RWPE2 (cell line): ENCODE measurements at regions not wholly inside any gene's neighbourhood (a gene's known extent, or its start where the extent isn't known, plus 50 kb on each side); places are given as distances from the start of the nearest gene placed in this dataset.
"Not testable (repeated sequence)": the region's sequence is repeated elsewhere in the genome, so short reads cannot be mapped to it uniquely, and the experiment has no call there.

Experiments used
- ATAC-seq: fragments of 200-7000 bp; cut with Tn5 transposase; 3 replicates; pipeline ENCODE4 v1.9.1; 2021; ENCODE audit warnings: low read depth
- DNase-seq: peaks from one replicate; pipeline ENCODE4 v3.0.0-alpha.2; 2020; ENCODE audit warnings: low spot score
- H3K27ac ChIP-seq: fragments of 450-650 bp; 2 replicates; pipeline ENCODE4 v1.5.1; 2017; ENCODE audit warnings: mild to moderate bottlenecking; ENCODE audit not compliant: poor library complexity, severe bottlenecking
- H3K27me3 ChIP-seq: fragments of 250-450 bp; sonication (Bioruptor Pico); 2 replicates; pipeline ENCODE4 v1.5.1; 2021; ENCODE audit warnings: mild to moderate bottlenecking, moderate library complexity; ENCODE audit not compliant: insufficient read depth, poor library complexity, severe bottlenecking
- H3K36me3 ChIP-seq: fragments of 250-450 bp; sonication (Bioruptor Pico); 2 replicates; pipeline ENCODE4 v1.5.1; 2020; ENCODE audit warnings: low read depth, mild to moderate bottlenecking, moderate library complexity
- H3K4me1 ChIP-seq: fragments of 250-450 bp; sonication (Bioruptor Pico); 2 replicates; pipeline ENCODE4 v1.5.1; 2021; ENCODE audit warnings: mild to moderate bottlenecking, moderate library complexity; ENCODE audit not compliant: insufficient read depth, poor library complexity, severe bottlenecking
- H3K4me3 ChIP-seq: fragments of 250-450 bp; sonication (Bioruptor Pico); 2 replicates; pipeline ENCODE4 v1.5.1; 2021; ENCODE audit warnings: mild to moderate bottlenecking, moderate library complexity; ENCODE audit not compliant: severe bottlenecking
- H3K9me3 ChIP-seq: fragments of 250-450 bp; sonication (Bioruptor Pico); 2 replicates; pipeline ENCODE4 v1.5.1; 2021; ENCODE audit warnings: mild to moderate bottlenecking, moderate library complexity; ENCODE audit not compliant: severe bottlenecking
- TF ChIP-seq, protein P1 (sequence below): fragments of 450-650 bp; IDR thresholded peaks from one replicate; pipeline ENCODE4 v1.5.1; 2017; ENCODE audit warnings: mild to moderate bottlenecking, moderate library complexity; ENCODE audit not compliant: poor library complexity, severe bottlenecking

DNA sequence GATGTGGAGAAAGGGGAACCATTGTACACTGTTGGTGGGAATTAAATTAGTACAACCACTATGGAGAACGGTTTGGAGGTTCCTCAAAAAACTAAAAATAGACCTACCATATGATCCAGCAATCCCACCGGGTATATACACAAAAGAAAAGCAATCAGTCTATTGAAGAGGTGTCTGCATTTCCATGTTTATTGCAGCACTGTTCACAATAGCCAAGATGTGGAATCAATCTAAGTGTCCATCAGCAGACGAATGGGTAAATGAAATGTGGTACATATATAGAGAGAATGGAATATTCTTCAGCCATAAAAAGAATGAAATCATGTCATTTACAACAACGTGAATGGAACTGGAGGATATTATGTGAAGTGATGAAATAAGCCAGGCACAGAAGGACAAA lies 208.1 kb downstream of the TRIML1 start:
- H3K9me3 ChIP-seq: no peaks in the 10 kb centered on the region
- DNase-seq (no peak), ATAC-seq (no peak)
- no peaks in the 10 kb centered on the region for H3K27me3 ChIP-seq
- H3K4me3 ChIP-seq: no peak overlapping the region
- TF ChIP-seq, protein P1, sequence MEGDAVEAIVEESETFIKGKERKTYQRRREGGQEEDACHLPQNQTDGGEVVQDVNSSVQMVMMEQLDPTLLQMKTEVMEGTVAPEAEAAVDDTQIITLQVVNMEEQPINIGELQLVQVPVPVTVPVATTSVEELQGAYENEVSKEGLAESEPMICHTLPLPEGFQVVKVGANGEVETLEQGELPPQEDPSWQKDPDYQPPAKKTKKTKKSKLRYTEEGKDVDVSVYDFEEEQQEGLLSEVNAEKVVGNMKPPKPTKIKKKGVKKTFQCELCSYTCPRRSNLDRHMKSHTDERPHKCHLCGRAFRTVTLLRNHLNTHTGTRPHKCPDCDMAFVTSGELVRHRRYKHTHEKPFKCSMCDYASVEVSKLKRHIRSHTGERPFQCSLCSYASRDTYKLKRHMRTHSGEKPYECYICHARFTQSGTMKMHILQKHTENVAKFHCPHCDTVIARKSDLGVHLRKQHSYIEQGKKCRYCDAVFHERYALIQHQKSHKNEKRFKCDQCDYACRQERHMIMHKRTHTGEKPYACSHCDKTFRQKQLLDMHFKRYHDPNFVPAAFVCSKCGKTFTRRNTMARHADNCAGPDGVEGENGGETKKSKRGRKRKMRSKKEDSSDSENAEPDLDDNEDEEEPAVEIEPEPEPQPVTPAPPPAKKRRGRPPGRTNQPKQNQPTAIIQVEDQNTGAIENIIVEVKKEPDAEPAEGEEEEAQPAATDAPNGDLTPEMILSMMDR: no peak
- no peaks in the 10 kb centered on the region for H3K4me1 ChIP-seq
- no peaks in the 10 kb centered on the region for H3K36me3 ChIP-seq
- H3K27ac ChIP-seq: no peak overlapping the region

DNA sequence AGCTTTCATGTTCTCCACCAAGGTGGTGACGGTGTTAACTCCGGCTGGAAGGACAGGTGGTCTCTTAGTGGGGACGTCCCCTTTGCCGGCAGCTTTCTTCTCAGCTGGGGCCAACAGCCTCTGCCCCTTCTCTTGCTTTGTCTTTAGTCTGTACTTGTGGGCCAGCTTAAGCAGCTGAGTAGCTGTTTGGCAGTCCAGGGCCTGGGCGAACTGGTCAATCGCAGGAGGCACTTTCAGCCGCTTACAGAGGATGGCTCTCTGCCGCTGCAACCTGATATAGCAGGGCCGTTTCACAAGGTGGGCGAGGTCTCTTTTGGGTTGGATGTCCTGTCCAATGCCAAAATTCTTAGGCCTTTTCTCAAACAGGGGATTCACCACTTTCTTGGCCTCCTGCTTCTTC lies 210.3 kb downstream of the TRIML1 start:
- not testable (repeated sequence) for H3K27me3 ChIP-seq, ATAC-seq, H3K4me1 ChIP-seq, H3K36me3 ChIP-seq, H3K9me3 ChIP-seq, H3K27ac ChIP-seq, H3K4me3 ChIP-seq, DNase-seq

DNA sequence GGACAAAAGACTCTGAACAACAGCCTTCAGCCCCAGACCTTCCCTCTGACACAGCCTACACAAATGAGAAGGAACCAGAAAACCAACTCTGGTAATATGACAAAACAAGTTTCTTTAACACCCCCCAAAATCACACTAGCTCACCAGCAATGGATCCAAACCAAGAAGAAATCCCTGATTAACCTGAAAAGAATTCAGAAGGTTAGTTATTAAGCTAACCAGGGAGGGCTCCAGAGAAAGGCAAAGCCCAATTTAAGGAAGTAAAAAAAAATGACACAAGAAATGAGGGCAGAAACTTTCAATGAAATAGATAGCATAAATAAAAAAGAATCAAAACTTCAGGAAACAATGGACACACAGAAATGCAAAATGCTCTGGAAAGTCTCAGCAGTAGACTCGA lies 224.0 kb downstream of the TRIML1 start:
- ATAC-seq: no peak
- no peak overlapping the region for H3K27ac ChIP-seq
- TF ChIP-seq, protein P1: no peak
- H3K36me3 ChIP-seq: no peaks in the 10 kb centered on the region
- no peaks in the 10 kb centered on the region for H3K4me1 ChIP-seq
- no peaks in the 10 kb centered on the region for H3K9me3 ChIP-seq
- no peak for DNase-seq
- H3K27me3 ChIP-seq: no peaks in the 10 kb centered on the region
- no peak overlapping the region for H3K4me3 ChIP-seq

DNA sequence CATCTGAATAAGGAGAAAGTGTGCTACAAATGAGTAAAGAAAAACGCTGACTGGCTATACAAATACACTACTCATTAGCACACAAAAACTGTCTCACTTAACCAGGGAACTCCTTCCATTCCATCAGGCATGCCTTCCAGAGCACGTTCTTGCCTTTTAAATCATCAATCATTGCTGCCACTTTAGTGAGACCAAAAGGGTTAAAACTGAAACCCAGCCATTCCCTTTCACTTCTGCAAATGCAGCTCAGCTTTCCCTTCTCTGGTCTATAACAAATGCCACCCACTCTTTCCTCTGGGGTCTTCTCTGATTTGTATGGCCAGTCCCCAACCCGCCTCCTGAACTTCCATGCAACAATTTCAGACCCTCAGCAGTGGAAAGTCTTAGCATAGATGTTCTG lies 231.5 kb downstream of the TRIML1 start:
- ATAC-seq: no peak

DNA sequence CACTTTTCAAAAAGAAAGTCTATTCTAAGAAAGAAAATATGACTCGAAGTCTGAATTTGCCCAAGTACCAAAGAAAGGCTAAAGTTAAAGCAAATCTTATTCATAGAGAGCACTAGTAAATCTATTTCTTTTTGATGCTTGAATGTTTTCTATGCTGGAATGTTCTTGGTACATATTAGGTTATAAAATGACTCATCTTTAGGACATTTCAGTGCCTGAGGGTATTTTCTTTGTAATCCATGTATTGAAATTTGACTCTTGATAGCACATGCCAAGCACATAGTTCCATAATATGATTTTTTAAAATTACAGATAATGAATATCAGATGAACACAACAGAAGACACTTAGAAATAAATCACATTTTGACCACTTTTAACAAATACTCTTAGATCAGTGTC lies 232.8 kb downstream of the TRIML1 start:
- Histone ChIP-seq H3K27ac (peak overlapping the region; percentile 43), H3K9me3 (no peaks in the 10 kb centered on the region), H3K4me3 (no peak overlapping the region), H3K27me3 (no peaks in the 10 kb centered on the region), H3K36me3 (no peaks in the 10 kb centered on the region), H3K4me1 (peaks cover 13% of the 10 kb centered on the region)
- ATAC-seq (peak; percentile 78), DNase-seq (no peak)
- TF ChIP-seq, protein P1: no peak

More for the DNA sequence above, 231.5 kb downstream of the TRIML1 start:
- no peaks in the 10 kb centered on the region for H3K27me3 ChIP-seq
- peaks cover 13% of the 10 kb centered on the region for H3K4me1 ChIP-seq
- H3K27ac ChIP-seq: no peak overlapping the region
- TF ChIP-seq, protein P1: no peak
- no peaks in the 10 kb centered on the region for H3K36me3 ChIP-seq
- no peak for DNase-seq
- no peak overlapping the region for H3K4me3 ChIP-seq
- no peaks in the 10 kb centered on the region for H3K9me3 ChIP-seq
